Esophagus muscularis mucosa (tissue), 4 donors: ENCODE measurements at regions not wholly inside any gene's neighbourhood (a gene's known extent, or its start where the extent isn't known, plus 50 kb on each side); places are given as distances from the start of the nearest gene placed in this dataset.

Experiments used
- DNase-seq: peaks from one replicate; pipeline ENCODE4 v3.0.0-alpha.2; 2017; ENCODE audit errors: extremely low spot score
- H3K27ac ChIP-seq, 4 donors: fragments of 200-600 bp; sonication (generic); replicated peaks in 1 of 4; 1 replicate in 3 of 4; 2 replicates in 1 of 4; pipeline ENCODE4 v1.5.1; 2016 to 2019; ENCODE audit warnings: mild to moderate bottlenecking in 1 of 4
- H3K27me3 ChIP-seq, 4 donors: fragments of 200-600 bp; sonication (generic); one replicate each; pipeline versions ENCODE4 v1.5.1 to v1.6.0; 2016 to 2019
- H3K36me3 ChIP-seq, 4 donors: fragments of 200-600 bp; sonication (generic); one replicate each; pipeline ENCODE4 v1.5.1; 2016 to 2019
- H3K4me1 ChIP-seq, 4 donors: fragments of 200-600 bp; sonication (generic); one replicate each; pipeline ENCODE4 v1.5.1; 2016 to 2019
- H3K4me3 ChIP-seq, 4 donors: fragments of 200-600 bp; sonication (generic); 1 replicate in 2 of 4; 2 replicates in 2 of 4; pipeline ENCODE4 v1.5.1; 2016 to 2019; ENCODE audit warnings: mild to moderate bottlenecking in 4 of 4, moderate library complexity in 1 of 4
- H3K9me3 ChIP-seq, 4 donors: fragments of 200-600 bp; sonication (generic); 1 replicate in 3 of 4; 2 replicates in 1 of 4; pipeline ENCODE4 v1.5.1; 2016 to 2019
- EP300 ChIP-seq: sonication (generic); formaldehyde crosslinking; IDR thresholded peaks from one replicate; pipeline ENCODE4 v1.6.1; 2017; ENCODE audit warnings: antibody characterized with exemption
- POLR2A ChIP-seq: fragments of 450-650 bp; IDR thresholded peaks from one replicate; pipeline ENCODE4 v1.6.1; 2017; ENCODE audit warnings: antibody characterized with exemption, moderate library complexity, mild to moderate bottlenecking, low read depth
- POLR2AphosphoS5 ChIP-seq, 2 donors: sonication (generic); formaldehyde crosslinking; IDR thresholded peaks; one replicate each; pipeline ENCODE4 v1.6.1; 2017; ENCODE audit warnings: antibody characterized with exemption in 2 of 2
- WGBS: methylation state at CpG from one replicate; pipeline ENCODE4 v1.1.5; 2018; 5-methylcytosine and 5-hydroxymethylcytosine counted together
- intact Hi-C: fragments of 100-400 bp; cut with DNase I; formaldehyde crosslinking; loops from one replicate; pipeline ENCODE4 v1.15.1; 2023
- TF ChIP-seq, protein P1 (sequence below), 3 experiments: fragments of 200-600 bp in 2 of 3; fragments of 450-650 bp in 1 of 3; sonication (generic) in 2 of 3; IDR thresholded peaks; one replicate each; pipeline ENCODE4 v1.5.1; 2017 to 2019; ENCODE audit warnings: antibody characterized with exemption in 3 of 3, mild to moderate bottlenecking in 2 of 3, moderate library complexity in 1 of 3

DNA sequence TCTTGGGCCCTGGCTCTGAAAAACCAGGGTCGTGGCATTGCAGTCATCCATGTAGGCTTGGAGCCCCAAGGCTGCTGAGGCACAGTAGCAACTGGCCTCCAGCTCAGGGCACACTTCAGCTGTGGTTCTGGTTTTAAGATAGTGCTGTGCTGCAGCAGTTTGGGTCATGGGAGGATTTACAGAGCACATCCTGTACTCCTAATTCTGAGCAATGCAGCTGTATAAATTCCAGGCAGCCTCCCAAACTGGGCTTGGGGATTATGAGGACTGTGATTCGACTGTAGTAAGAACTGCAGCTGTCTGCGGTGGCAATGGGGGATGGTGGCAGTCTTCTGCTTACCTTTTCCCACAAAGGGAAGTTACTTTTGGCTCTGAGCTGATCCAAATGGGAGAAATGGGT is 536.3 kb upstream of the GCFC2 start:
- DNase-seq = no peak
- Histone ChIP-seq H3K36me3 (no peaks in the 10 kb centered on the region), H3K4me1 (no peaks in the 10 kb centered on the region), H3K27ac (no peak overlapping the region), H3K27me3 (no peaks in the 10 kb centered on the region), H3K9me3 (peaks cover 0 to 22% (median 0%) of the 10 kb centered on the region in 4 donors), H3K4me3 (no peak overlapping the region)
- intact Hi-C loops = no loop called here
- no peak for TF ChIP-seq POLR2A
- TF ChIP-seq POLR2AphosphoS5 (IDR thresholded peaks at IDR 0.05) = no peak
- TF ChIP-seq, protein P1, sequence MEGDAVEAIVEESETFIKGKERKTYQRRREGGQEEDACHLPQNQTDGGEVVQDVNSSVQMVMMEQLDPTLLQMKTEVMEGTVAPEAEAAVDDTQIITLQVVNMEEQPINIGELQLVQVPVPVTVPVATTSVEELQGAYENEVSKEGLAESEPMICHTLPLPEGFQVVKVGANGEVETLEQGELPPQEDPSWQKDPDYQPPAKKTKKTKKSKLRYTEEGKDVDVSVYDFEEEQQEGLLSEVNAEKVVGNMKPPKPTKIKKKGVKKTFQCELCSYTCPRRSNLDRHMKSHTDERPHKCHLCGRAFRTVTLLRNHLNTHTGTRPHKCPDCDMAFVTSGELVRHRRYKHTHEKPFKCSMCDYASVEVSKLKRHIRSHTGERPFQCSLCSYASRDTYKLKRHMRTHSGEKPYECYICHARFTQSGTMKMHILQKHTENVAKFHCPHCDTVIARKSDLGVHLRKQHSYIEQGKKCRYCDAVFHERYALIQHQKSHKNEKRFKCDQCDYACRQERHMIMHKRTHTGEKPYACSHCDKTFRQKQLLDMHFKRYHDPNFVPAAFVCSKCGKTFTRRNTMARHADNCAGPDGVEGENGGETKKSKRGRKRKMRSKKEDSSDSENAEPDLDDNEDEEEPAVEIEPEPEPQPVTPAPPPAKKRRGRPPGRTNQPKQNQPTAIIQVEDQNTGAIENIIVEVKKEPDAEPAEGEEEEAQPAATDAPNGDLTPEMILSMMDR (IDR thresholded peaks at IDR 0.05) = no peak
- no peak for TF ChIP-seq EP300
- 100% methylated on average over 2 of the region's 3 CpGs for WGBS

- Histone ChIP-seq H3K36me3 (no peaks in the 10 kb centered on the region), H3K27me3 (no peaks in the 10 kb centered on the region), H3K4me3 (no peak overlapping the region), H3K27ac (no peak overlapping the region), H3K4me1 (no peaks in the 10 kb centered on the region), H3K9me3 (no peaks in the 10 kb centered on the region)
- TF ChIP-seq, protein P1 (IDR thresholded peaks at IDR 0.05) = no peak
- TF ChIP-seq POLR2A (no peak), POLR2AphosphoS5 (IDR thresholded peaks at IDR 0.05) (no peak), EP300 (no peak)
- DNase-seq = no peak
- 65% methylated on average over 5 of the region's 5 CpGs for WGBS
- intact Hi-C loops = no loop called here
Observed at GRCh38 chr2:76211991-76212985, 501.6 kb upstream of the GCFC2 start.

GRCh38 chr2:76210551-76210950 is 499.8 kb upstream of the GCFC2 start:
- intact Hi-C loops = no loop called here
- H3K27me3 ChIP-seq = no peaks in the 10 kb centered on the region
- no peak for DNase-seq
- no peaks in the 10 kb centered on the region for H3K36me3 ChIP-seq
- H3K9me3 ChIP-seq = no peaks in the 10 kb centered on the region
- no peaks in the 10 kb centered on the region for H3K4me1 ChIP-seq
- no peak overlapping the region for H3K4me3 ChIP-seq
- WGBS = 95% methylated on average over 3 of the region's 3 CpGs
- TF ChIP-seq, protein P1 (IDR thresholded peaks at IDR 0.05) = no peak
- TF ChIP-seq POLR2A (no peak), POLR2AphosphoS5 (IDR thresholded peaks at IDR 0.05) (no peak), EP300 (no peak)
- no peak overlapping the region for H3K27ac ChIP-seq

GRCh38 chr2:76204048-76204447 is 493.3 kb upstream of the GCFC2 start:
- intact Hi-C loops = no loop called here
- no peak for DNase-seq
- H3K27me3 ChIP-seq = no peaks in the 10 kb centered on the region
- TF ChIP-seq POLR2A (no peak), POLR2AphosphoS5 (IDR thresholded peaks at IDR 0.05) (no peak), EP300 (no peak)
- TF ChIP-seq, protein P1 (IDR thresholded peaks at IDR 0.05) = no peak
- H3K36me3 ChIP-seq = no peaks in the 10 kb centered on the region
- no peaks in the 10 kb centered on the region for H3K4me1 ChIP-seq
- H3K9me3 ChIP-seq = no peaks in the 10 kb centered on the region
- H3K27ac ChIP-seq = no peak overlapping the region
- no peak overlapping the region for H3K4me3 ChIP-seq
- WGBS = 57% methylated on average over 2 of the region's 2 CpGs
